ENCODE measurements at regions not wholly inside any gene's neighbourhood (a gene's known extent, or its start where the extent isn't known, plus 50 kb on each side); places are given as distances from the start of the nearest gene placed in this dataset.

DNA sequence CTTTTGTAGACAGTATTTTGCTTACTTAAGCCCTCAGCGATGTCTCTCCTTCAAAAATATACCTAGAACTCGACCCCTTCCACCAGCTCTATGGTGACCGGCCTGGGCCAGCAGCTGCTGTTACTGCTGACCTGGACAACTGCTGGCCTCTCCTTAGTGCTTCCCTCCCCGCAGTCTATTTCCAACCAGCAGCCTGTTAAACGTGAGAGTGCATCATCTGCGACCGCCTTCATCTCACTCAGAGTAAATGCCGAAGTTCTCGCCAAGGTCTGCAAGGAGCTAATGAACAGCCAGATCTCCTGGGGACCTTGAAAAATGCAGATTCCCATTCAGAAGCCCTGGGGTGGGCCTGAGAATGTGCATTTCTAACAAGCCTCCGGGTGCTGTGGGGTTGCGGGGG, 86.7 kb downstream of the RPLP1 start:
- TF ChIP-seq POLR2AphosphoS5 (IDR thresholded peaks at IDR 0.05; ENCODE audit: low read depth, low read length) (no peak), PAX5 (IDR thresholded peaks at IDR 0.05; ENCODE audit: insufficient read depth, low read length, severe bottlenecking) (no peak), TAF1 (IDR thresholded peaks at IDR 0.05; ENCODE audit: low read depth, low read length) (no peak), POLR2A (IDR thresholded peaks at IDR 0.05; ENCODE audit: low read depth, low read length) (no peak)
